Brain microvascular endothelial cell (primary cell): ENCODE measurements at regions not wholly inside any gene's neighbourhood (a gene's known extent, or its start where the extent isn't known, plus 50 kb on each side); places are given as distances from the start of the nearest gene placed in this dataset.

ENCODE experiments used
- DNase-seq: peaks from one replicate; pipeline ENCODE4 v3.0.0-alpha.2; 2020
- H3K27ac ChIP-seq: fragments of 250-450 bp; sonication (Bioruptor Pico); 2 replicates; pipeline ENCODE4 v1.5.1; 2020; ENCODE audit warnings: mild to moderate bottlenecking, moderate library complexity
- H3K27me3 ChIP-seq: fragments of 250-450 bp; sonication (Bioruptor Pico); replicated peaks from 2 replicates; pipeline ENCODE4 v1.5.1; 2020; ENCODE audit warnings: mild to moderate bottlenecking
- H3K36me3 ChIP-seq: fragments of 250-450 bp; sonication (Bioruptor Pico); replicated peaks from 2 replicates; pipeline ENCODE4 v1.5.1; 2020; ENCODE audit warnings: mild to moderate bottlenecking
- H3K4me3 ChIP-seq: 2 replicates; pipeline ENCODE4 v1.5.1; 2011; ENCODE audit warnings: low read depth, mild to moderate bottlenecking, control low read depth, low read length, moderate library complexity
- in situ Hi-C: cut with HindIII; loops from 2 replicates; pipeline ENCODE4 v1.10.0; 2017; ENCODE audit warnings: low sequenced_read_pairs, low pct_ligation_motif_present
- TF ChIP-seq, protein P1 (sequence below): IDR thresholded peaks from 2 replicates; pipeline ENCODE4 v1.5.1; 2011; ENCODE audit warnings: low read depth, mild to moderate bottlenecking, moderate library complexity, low read length, control low read depth, inconsistent platforms; ENCODE audit errors: missing control alignments

GRCh38 chr6:165925474-165926156 lies 242.0 kb downstream of the TBXT start:
- in situ Hi-C loops: no loop called here
- H3K4me3 ChIP-seq: no peak overlapping the region
- TF ChIP-seq, protein P1, sequence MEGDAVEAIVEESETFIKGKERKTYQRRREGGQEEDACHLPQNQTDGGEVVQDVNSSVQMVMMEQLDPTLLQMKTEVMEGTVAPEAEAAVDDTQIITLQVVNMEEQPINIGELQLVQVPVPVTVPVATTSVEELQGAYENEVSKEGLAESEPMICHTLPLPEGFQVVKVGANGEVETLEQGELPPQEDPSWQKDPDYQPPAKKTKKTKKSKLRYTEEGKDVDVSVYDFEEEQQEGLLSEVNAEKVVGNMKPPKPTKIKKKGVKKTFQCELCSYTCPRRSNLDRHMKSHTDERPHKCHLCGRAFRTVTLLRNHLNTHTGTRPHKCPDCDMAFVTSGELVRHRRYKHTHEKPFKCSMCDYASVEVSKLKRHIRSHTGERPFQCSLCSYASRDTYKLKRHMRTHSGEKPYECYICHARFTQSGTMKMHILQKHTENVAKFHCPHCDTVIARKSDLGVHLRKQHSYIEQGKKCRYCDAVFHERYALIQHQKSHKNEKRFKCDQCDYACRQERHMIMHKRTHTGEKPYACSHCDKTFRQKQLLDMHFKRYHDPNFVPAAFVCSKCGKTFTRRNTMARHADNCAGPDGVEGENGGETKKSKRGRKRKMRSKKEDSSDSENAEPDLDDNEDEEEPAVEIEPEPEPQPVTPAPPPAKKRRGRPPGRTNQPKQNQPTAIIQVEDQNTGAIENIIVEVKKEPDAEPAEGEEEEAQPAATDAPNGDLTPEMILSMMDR: no peak
- H3K27me3 ChIP-seq: no peaks in the 10 kb centered on the region
- H3K27ac ChIP-seq: no peak overlapping the region
- H3K36me3 ChIP-seq: no peaks in the 10 kb centered on the region
- peak; percentile 65 for DNase-seq

- TF ChIP-seq, protein P1: no peak
- Histone ChIP-seq H3K4me3 (no peak overlapping the region), H3K27me3 (no peaks in the 10 kb centered on the region), H3K36me3 (no peaks in the 10 kb centered on the region), H3K27ac (peak overlapping the region; percentile 37)
- in situ Hi-C loops: no loop called here
- peak; percentile 45 for DNase-seq
Observed at GRCh38 chr6:165922309-165922794, 245.3 kb downstream of the TBXT start.

- TF ChIP-seq, protein P1: no peak
- no peaks in the 10 kb centered on the region for H3K27me3 ChIP-seq
- H3K4me3 ChIP-seq: no peak overlapping the region
- peak; percentile 25 for DNase-seq
- H3K27ac ChIP-seq: no peak overlapping the region
- in situ Hi-C loops: no loop called here
- H3K36me3 ChIP-seq: no peaks in the 10 kb centered on the region
Observed at GRCh38 chr6:165920896-165921671, 246.6 kb downstream of the TBXT start.

- Histone ChIP-seq H3K36me3 (no peaks in the 10 kb centered on the region), H3K27ac (no peak overlapping the region), H3K4me3 (no peak overlapping the region), H3K27me3 (no peaks in the 10 kb centered on the region)
- TF ChIP-seq, protein P1: no peak
- DNase-seq: no peak
- in situ Hi-C loops: no loop called here
Observed at GRCh38 chr6:165917576-165917975, 250.1 kb downstream of the TBXT start.

DNA sequence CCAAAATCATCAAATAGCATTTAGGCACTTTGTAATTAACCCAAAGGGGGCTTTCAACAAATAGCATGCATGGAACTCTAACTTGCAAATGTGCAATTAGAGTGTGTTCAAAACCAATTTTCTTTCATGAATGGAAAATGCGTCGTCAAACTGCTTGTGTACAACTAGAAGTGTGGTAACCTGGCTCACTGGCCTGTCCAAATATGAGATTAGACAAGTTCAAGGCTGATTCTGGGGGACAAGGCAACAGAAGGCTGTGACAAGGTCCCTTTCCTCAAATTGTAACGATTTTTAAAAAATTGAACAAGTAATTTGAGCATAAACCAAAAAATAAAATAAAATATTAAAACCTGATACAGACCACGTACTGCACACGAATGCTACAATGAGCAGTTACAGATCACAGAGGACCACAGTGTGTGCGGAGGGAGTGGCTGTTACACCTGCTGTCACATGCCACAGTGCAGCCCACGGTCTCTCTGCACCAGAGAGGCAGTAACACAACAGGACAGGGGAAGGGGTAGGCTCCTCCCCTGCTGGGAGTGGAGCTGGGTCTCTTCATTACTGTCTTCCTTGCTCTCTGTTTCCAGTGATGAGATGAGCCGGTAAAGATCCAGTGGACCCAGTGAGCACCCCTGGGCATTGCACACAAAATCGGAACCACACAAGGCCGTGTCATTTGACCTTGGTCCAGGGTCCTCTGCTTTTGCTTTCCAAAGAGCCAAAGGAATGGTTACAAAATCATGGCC lies 252.2 kb upstream of the PDE10A start:
- in situ Hi-C loops: no loop called here

More for the DNA sequence above, 252.2 kb upstream of the PDE10A start:
- Histone ChIP-seq H3K36me3 (no peaks in the 10 kb centered on the region), H3K27ac (no peak overlapping the region), H3K4me3 (no peak overlapping the region), H3K27me3 (no peaks in the 10 kb centered on the region)
- DNase-seq: no peak
- TF ChIP-seq, protein P1: no peak
